WTC11 (cell line): ENCODE measurements at regions not wholly inside any gene's neighbourhood (a gene's known extent, or its start where the extent isn't known, plus 50 kb on each side); places are given as distances from the start of the nearest gene placed in this dataset.

Experiments used
- ATAC-seq: fragments of 200-7000 bp; cut with Tn5 transposase; 2 replicates; pipeline ENCODE4 v1.10.0; 2021; ENCODE audit warnings: mild to moderate bottlenecking, moderate library complexity
- CTCF ChIA-PET: fragments of 300-600 bp; sonication (Branson Sonifier 250); formaldehyde crosslinking; loops from one replicate; lab custom pipeline; 2021; ENCODE audit warnings: antibody characterized with exemption; lab: Charles Lee
- POLR2A ChIA-PET: fragments of 350-600 bp; sonication (Branson Sonifier 250); formaldehyde crosslinking; loops from one replicate; lab custom pipeline; 2021; ENCODE audit warnings: antibody characterized with exemption; lab: Charles Lee
- DNase-seq: peaks from one replicate; pipeline ENCODE4 v3.0.0; 2021; ENCODE audit warnings: low spot score
- H3K27ac Mint-ChIP-seq: 2 replicates; pipeline ENCODE4 v1.8.0; 2021; ENCODE audit warnings: mixed read lengths
- H3K27me3 Mint-ChIP-seq: 2 replicates; pipeline ENCODE4 v1.8.0; 2021; ENCODE audit warnings: low read depth, mild to moderate bottlenecking, moderate library complexity, mixed read lengths
- H3K36me3 Mint-ChIP-seq: 2 replicates; pipeline ENCODE4 v1.8.0; 2021; ENCODE audit warnings: mixed read lengths
- H3K4me1 Mint-ChIP-seq: 2 replicates; pipeline ENCODE4 v1.8.0; 2022; ENCODE audit warnings: mixed read lengths
- H3K4me3 Mint-ChIP-seq: 2 replicates; pipeline ENCODE4 v1.8.0; 2021; ENCODE audit warnings: mild to moderate bottlenecking, moderate library complexity, mixed read lengths
- H3K9me3 Mint-ChIP-seq: 2 replicates; pipeline ENCODE4 v1.8.0; 2021; ENCODE audit warnings: mixed read lengths
- CBFB ChIP-seq: sonication (generic); formaldehyde crosslinking; IDR thresholded peaks from 2 replicates; pipeline ENCODE4 v1.8.1; 2022; ENCODE audit warnings: mild to moderate bottlenecking, low read depth, missing genetic modification reagents
- EMX1 ChIP-seq: fragments of 250-450 bp; sonication (Bioruptor Pico); IDR thresholded peaks from 2 replicates; pipeline ENCODE4 v1.8.0; 2021; ENCODE audit warnings: mild to moderate bottlenecking
- ETV6 ChIP-seq: sonication (generic); formaldehyde crosslinking; IDR thresholded peaks from 2 replicates; pipeline ENCODE4 v1.8.1; 2022; ENCODE audit warnings: mild to moderate bottlenecking, missing genetic modification reagents
- FOXJ3 ChIP-seq: sonication (generic); formaldehyde crosslinking; IDR thresholded peaks from 2 replicates; pipeline ENCODE4 v1.9.0; 2021; ENCODE audit warnings: missing genetic modification reagents, mild to moderate bottlenecking, borderline replicate concordance
- FOXP4 ChIP-seq: sonication (generic); formaldehyde crosslinking; IDR thresholded peaks from 2 replicates; pipeline ENCODE4 v1.8.0; 2022; ENCODE audit warnings: mild to moderate bottlenecking, missing genetic modification reagents
- GRHL2 ChIP-seq: fragments of 250-450 bp; sonication (Bioruptor Pico); IDR thresholded peaks from 2 replicates; pipeline ENCODE4 v1.8.0; 2022; ENCODE audit warnings: mild to moderate bottlenecking, moderate library complexity; ENCODE audit not compliant: insufficient replicate concordance, severe bottlenecking
- GTF2I ChIP-seq: fragments of 250-450 bp; sonication (Bioruptor Pico); conservative IDR thresholded peaks from 2 replicates; pipeline ENCODE4 v1.4.0; 2021; ENCODE audit warnings: mild to moderate bottlenecking
- KAT7 ChIP-seq: sonication (generic); formaldehyde crosslinking; IDR thresholded peaks from 2 replicates; pipeline ENCODE4 v1.8.1; 2023; ENCODE audit warnings: missing genetic modification reagents, mild to moderate bottlenecking, borderline replicate concordance
- MLX ChIP-seq: sonication (generic); formaldehyde crosslinking; IDR thresholded peaks from 2 replicates; pipeline ENCODE4 v1.8.1; 2023; ENCODE audit warnings: mild to moderate bottlenecking, missing genetic modification reagents, moderate library complexity
- MYBL2 ChIP-seq: sonication (generic); formaldehyde crosslinking; IDR thresholded peaks from 2 replicates; pipeline ENCODE4 v1.8.1; 2023; ENCODE audit warnings: mild to moderate bottlenecking, moderate library complexity, missing genetic modification reagents
- NFYB ChIP-seq: sonication (generic); formaldehyde crosslinking; conservative IDR thresholded peaks from 2 replicates; pipeline ENCODE4 v1.8.0; 2022; ENCODE audit warnings: low read depth, missing genetic modification reagents
- NR2C2 ChIP-seq: sonication (generic); formaldehyde crosslinking; IDR thresholded peaks from 2 replicates; pipeline ENCODE4 v1.8.0; 2022; ENCODE audit warnings: mild to moderate bottlenecking, missing genetic modification reagents
- PRDM15 ChIP-seq: sonication (generic); formaldehyde crosslinking; IDR thresholded peaks from 2 replicates; pipeline ENCODE4 v1.8.0; 2022; ENCODE audit warnings: missing genetic modification reagents
- STAT6 ChIP-seq: sonication (generic); formaldehyde crosslinking; conservative IDR thresholded peaks from 2 replicates; pipeline ENCODE4 v1.8.1; 2023; ENCODE audit warnings: mild to moderate bottlenecking, low read depth, missing genetic modification reagents, moderate library complexity
- TEAD4 ChIP-seq: sonication (generic); formaldehyde crosslinking; IDR thresholded peaks from 2 replicates; pipeline ENCODE4 v1.8.0; 2022; ENCODE audit warnings: mild to moderate bottlenecking, missing genetic modification reagents
- TP53 ChIP-seq: sonication (generic); formaldehyde crosslinking; IDR thresholded peaks from 2 replicates; pipeline ENCODE4 v1.8.1; 2023; ENCODE audit warnings: mild to moderate bottlenecking, missing genetic modification reagents
- ZBTB21 ChIP-seq: sonication (generic); formaldehyde crosslinking; IDR thresholded peaks from 2 replicates; pipeline ENCODE4 v1.8.1; 2023; ENCODE audit warnings: mild to moderate bottlenecking, missing genetic modification reagents, borderline replicate concordance
- ZBTB43 ChIP-seq: sonication (generic); formaldehyde crosslinking; IDR thresholded peaks from 2 replicates; pipeline ENCODE4 v1.8.1; 2023; ENCODE audit warnings: mild to moderate bottlenecking, missing genetic modification reagents
- ZNF121 ChIP-seq: sonication (generic); formaldehyde crosslinking; IDR thresholded peaks from 2 replicates; pipeline ENCODE4 v1.8.0; 2023; ENCODE audit warnings: missing genetic modification reagents
- ZNF138 ChIP-seq: sonication (generic); formaldehyde crosslinking; conservative IDR thresholded peaks from 2 replicates; pipeline ENCODE4 v1.8.1; 2022; ENCODE audit warnings: mild to moderate bottlenecking, moderate library complexity, missing genetic modification reagents
- ZNF219 ChIP-seq: sonication (generic); formaldehyde crosslinking; IDR thresholded peaks from 2 replicates; pipeline ENCODE4 v1.8.0; 2023; ENCODE audit warnings: missing genetic modification reagents, mild to moderate bottlenecking, borderline replicate concordance
- ZNF532 ChIP-seq: fragments of 250-450 bp; sonication (Bioruptor Pico); IDR thresholded peaks from 2 replicates; pipeline ENCODE4 v1.9.0; 2021; ENCODE audit warnings: mild to moderate bottlenecking, borderline replicate concordance

GRCh38 chr16:19366391-19366790, 51.3 kb upstream of the TMC5 start (continued):
- TF ChIP-seq MLX (CRISPR knock-in tag) (no peak), NFYB (CRISPR knock-in tag) (no peak), TEAD4 (CRISPR knock-in tag) (no peak), GTF2I (CRISPR knock-in tag) (no peak), EMX1 (CRISPR knock-in tag) (no peak), ZNF532 (CRISPR knock-in tag) (no peak), KAT7 (CRISPR knock-in tag) (no peak), ETV6 (CRISPR knock-in tag) (no peak)

- Mint-ChIP-seq H3K4me1 (no peaks in the 10 kb centered on the region), H3K9me3 (peaks cover 25% of the 10 kb centered on the region), H3K4me3 (no peak overlapping the region), H3K27ac (no peak overlapping the region), H3K27me3 (no peaks in the 10 kb centered on the region; the same call in 1 of the 2 replicates), H3K36me3 (0 out of 2 replicates have a peak, but pooled peaks cover 3% of the 10 kb centered on the region)
- ATAC-seq (no peak), DNase-seq (no peak)
- POLR2A ChIA-PET, result no interaction called here
- CTCF ChIA-PET, result no interaction called here
- TF ChIP-seq ETV6 (CRISPR knock-in tag), result no peak
- TF ChIP-seq ZNF121 (CRISPR knock-in tag), result no peak
- TF ChIP-seq FOXJ3 (CRISPR knock-in tag), result no peak
- no peak for TF ChIP-seq NR2C2 (CRISPR knock-in tag)
- no peak for TF ChIP-seq ZBTB21 (CRISPR knock-in tag)
- TF ChIP-seq ZBTB43 (CRISPR knock-in tag), result no peak
- TF ChIP-seq ZNF219 (CRISPR knock-in tag), result no peak
- TF ChIP-seq GRHL2 (CRISPR knock-in tag), result no peak
- TF ChIP-seq FOXP4 (CRISPR knock-in tag), result no peak
- TF ChIP-seq CBFB (CRISPR knock-in tag), result no peak
- no peak for TF ChIP-seq STAT6 (CRISPR knock-in tag)
- TF ChIP-seq ZNF138 (CRISPR knock-in tag), result no peak
- no peak for TF ChIP-seq PRDM15
- no peak for TF ChIP-seq MYBL2
- no peak for TF ChIP-seq TP53 (CRISPR knock-in tag)
- TF ChIP-seq NFYB (CRISPR knock-in tag), result no peak
Measured at GRCh38 chr16:19367335-19367734, 50.3 kb upstream of the TMC5 start.
